Keratinocyte (primary cell): ENCODE measurements at regions not wholly inside any gene's neighbourhood (a gene's known extent, or its start where the extent isn't known, plus 50 kb on each side); places are given as distances from the start of the nearest gene placed in this dataset.

Source experiments
- DNase-seq: peaks from one replicate; pipeline ENCODE4 v3.0.0-alpha.2; 2011; ENCODE audit warnings: low read depth, missing footprints, low spot score
- FAIRE-seq: peaks from 2 replicates; lab custom pipeline; 2011; peaks lifted over from hg19 to GRCh38; lab: Jason Lieb, UNC
- H2AFZ ChIP-seq: 2 replicates; pipeline ENCODE4 v1.6.0; 2012; ENCODE audit warnings: low read length, control low read depth, inconsistent platforms; ENCODE audit not compliant: control insufficient read depth
- H3K27ac ChIP-seq: 2 replicates; pipeline ENCODE4 v1.5.1; 2011; ENCODE audit warnings: low read length; ENCODE audit not compliant: control insufficient read depth, insufficient read depth
- H3K27me3 ChIP-seq: 3 replicates; pipeline ENCODE4 v1.6.0; 2011; ENCODE audit warnings: low read length; ENCODE audit not compliant: control insufficient read depth, insufficient read depth; ENCODE audit errors: extremely low read depth
- H3K36me3 ChIP-seq, 2 experiments: 2 replicates in 1 of 2; 3 replicates in 1 of 2; pipeline ENCODE4 v1.5.1; 2011; ENCODE audit warnings: low read length in 2 of 2, mild to moderate bottlenecking in 1 of 2; ENCODE audit not compliant: control insufficient read depth in 2 of 2, insufficient read depth in 2 of 2; ENCODE audit errors: extremely low read depth in 1 of 2
- H3K4me1 ChIP-seq: 3 replicates; pipeline ENCODE4 v1.5.1; 2011; ENCODE audit warnings: low read length; ENCODE audit not compliant: control insufficient read depth, insufficient read depth; ENCODE audit errors: extremely low read depth
- H3K4me2 ChIP-seq: 3 replicates; pipeline ENCODE4 v1.6.0; 2011; ENCODE audit warnings: low read depth, low read length; ENCODE audit not compliant: control insufficient read depth, insufficient read depth; ENCODE audit errors: extremely low read depth
- H3K4me3 ChIP-seq, 3 experiments: fragments of 200-600 bp in 1 of 3; sonication (generic) in 1 of 3; 2 replicates in 2 of 3; 3 replicates in 1 of 3; pipeline ENCODE4 v1.5.1; 2011 to 2016; ENCODE audit warnings: low read length in 3 of 3, mild to moderate bottlenecking in 3 of 3, control low read depth in 2 of 3, inconsistent platforms in 1 of 3, low read depth in 1 of 3, mixed read lengths in 1 of 3, mixed run types in 1 of 3, moderate library complexity in 1 of 3; ENCODE audit not compliant: control insufficient read depth in 2 of 3, insufficient read depth in 2 of 3; ENCODE audit errors: extremely low read depth in 1 of 3
- H3K79me2 ChIP-seq: 2 replicates; pipeline ENCODE4 v1.6.0; 2012; ENCODE audit warnings: low read length; ENCODE audit not compliant: control insufficient read depth, insufficient read depth
- H3K9ac ChIP-seq: 3 replicates; pipeline ENCODE4 v1.6.0; 2011; ENCODE audit warnings: low read length; ENCODE audit not compliant: control insufficient read depth, insufficient read depth; ENCODE audit errors: extremely low read depth
- H3K9me1 ChIP-seq: 3 replicates; pipeline ENCODE4 v1.6.0; 2011; ENCODE audit warnings: low read length; ENCODE audit not compliant: control insufficient read depth, insufficient read depth; ENCODE audit errors: extremely low read depth
- H3K9me3 ChIP-seq: 2 replicates; pipeline ENCODE4 v1.5.1; 2012; ENCODE audit warnings: low read depth, low read length; ENCODE audit not compliant: control insufficient read depth
- H4K20me1 ChIP-seq: 3 replicates; pipeline ENCODE4 v1.6.0; 2011; ENCODE audit warnings: low read length; ENCODE audit not compliant: control insufficient read depth, insufficient read depth; ENCODE audit errors: extremely low read depth
- EZH2 ChIP-seq: IDR thresholded peaks from one replicate; pipeline ENCODE4 v1.6.1; 2012; ENCODE audit warnings: inconsistent platforms, mild to moderate bottlenecking, low read length, moderate library complexity
- dilution Hi-C: fragments of 300-500 bp; cut with MboI; formaldehyde crosslinking; loops from one replicate; pipeline ENCODE4 v1.7.0; 2020; ENCODE audit warnings: low sequenced_read_pairs; ENCODE audit not compliant: extremely low pct_ligation_motif_present
- TF ChIP-seq, protein P1 (sequence below), 3 experiments: IDR thresholded peaks in 1 of 3; conservative IDR thresholded peaks in 1 of 3; optimal IDR thresholded peaks in 1 of 3; 2 replicates in 2 of 3; 3 replicates in 1 of 3; pipeline versions ENCODE3 to v1.5.1; 2011; ENCODE audit warnings: low read length in 3 of 3, mild to moderate bottlenecking in 3 of 3, moderate library complexity in 2 of 3, control low read depth in 1 of 3, inconsistent platforms in 1 of 3; ENCODE audit not compliant: insufficient read depth in 2 of 3; ENCODE audit errors: extremely low read depth in 1 of 3

DNA sequence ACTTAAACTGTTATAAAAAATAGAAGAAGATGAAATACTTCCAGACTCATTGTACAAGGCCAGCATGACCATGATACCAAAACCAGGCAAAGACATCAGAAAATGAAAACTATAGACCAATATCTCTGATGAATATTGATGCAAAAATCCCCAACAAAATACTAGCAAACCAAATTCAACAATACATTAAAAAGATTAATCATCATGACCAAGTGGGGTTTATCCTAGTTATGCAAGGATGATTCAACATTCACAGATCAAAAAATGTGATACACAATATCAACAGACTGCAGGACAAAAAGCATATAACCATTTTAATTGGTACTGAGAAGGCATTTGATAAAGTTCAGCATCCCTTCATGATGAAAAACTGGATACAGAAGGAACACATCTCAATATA is 824.5 kb upstream of the RAG2 start:
- no peaks in the 10 kb centered on the region for H3K27me3 ChIP-seq
- H3K79me2 ChIP-seq = no peaks in the 10 kb centered on the region
- FAIRE-seq (no peak), DNase-seq (no peak)
- no peaks in the 10 kb centered on the region for H3K36me3 ChIP-seq
- no peaks in the 10 kb centered on the region for H3K4me1 ChIP-seq
- no peak overlapping the region for H3K9ac ChIP-seq
- no peak overlapping the region for H3K4me3 ChIP-seq
- dilution Hi-C loops = no loop called here
- H3K27ac ChIP-seq = no peak overlapping the region
- no peak overlapping the region for H2AFZ ChIP-seq
- no peaks in the 10 kb centered on the region for H3K9me1 ChIP-seq
- H3K9me3 ChIP-seq = no peaks in the 10 kb centered on the region
- no peak overlapping the region for H3K4me2 ChIP-seq
- H4K20me1 ChIP-seq = no peaks in the 10 kb centered on the region
- TF ChIP-seq, protein P1, sequence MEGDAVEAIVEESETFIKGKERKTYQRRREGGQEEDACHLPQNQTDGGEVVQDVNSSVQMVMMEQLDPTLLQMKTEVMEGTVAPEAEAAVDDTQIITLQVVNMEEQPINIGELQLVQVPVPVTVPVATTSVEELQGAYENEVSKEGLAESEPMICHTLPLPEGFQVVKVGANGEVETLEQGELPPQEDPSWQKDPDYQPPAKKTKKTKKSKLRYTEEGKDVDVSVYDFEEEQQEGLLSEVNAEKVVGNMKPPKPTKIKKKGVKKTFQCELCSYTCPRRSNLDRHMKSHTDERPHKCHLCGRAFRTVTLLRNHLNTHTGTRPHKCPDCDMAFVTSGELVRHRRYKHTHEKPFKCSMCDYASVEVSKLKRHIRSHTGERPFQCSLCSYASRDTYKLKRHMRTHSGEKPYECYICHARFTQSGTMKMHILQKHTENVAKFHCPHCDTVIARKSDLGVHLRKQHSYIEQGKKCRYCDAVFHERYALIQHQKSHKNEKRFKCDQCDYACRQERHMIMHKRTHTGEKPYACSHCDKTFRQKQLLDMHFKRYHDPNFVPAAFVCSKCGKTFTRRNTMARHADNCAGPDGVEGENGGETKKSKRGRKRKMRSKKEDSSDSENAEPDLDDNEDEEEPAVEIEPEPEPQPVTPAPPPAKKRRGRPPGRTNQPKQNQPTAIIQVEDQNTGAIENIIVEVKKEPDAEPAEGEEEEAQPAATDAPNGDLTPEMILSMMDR (optimal IDR thresholded peaks at IDR 0.05 in 1 of 3, IDR thresholded peaks at IDR 0.05 in 1 of 3, conservative IDR thresholded peaks at IDR 0.05 in 1 of 3; ENCODE audit: extremely low read depth in 1 of 3, insufficient read depth in 2 of 3, low read length in 3 of 3) = no peak
- TF ChIP-seq EZH2 = no peak

DNA sequence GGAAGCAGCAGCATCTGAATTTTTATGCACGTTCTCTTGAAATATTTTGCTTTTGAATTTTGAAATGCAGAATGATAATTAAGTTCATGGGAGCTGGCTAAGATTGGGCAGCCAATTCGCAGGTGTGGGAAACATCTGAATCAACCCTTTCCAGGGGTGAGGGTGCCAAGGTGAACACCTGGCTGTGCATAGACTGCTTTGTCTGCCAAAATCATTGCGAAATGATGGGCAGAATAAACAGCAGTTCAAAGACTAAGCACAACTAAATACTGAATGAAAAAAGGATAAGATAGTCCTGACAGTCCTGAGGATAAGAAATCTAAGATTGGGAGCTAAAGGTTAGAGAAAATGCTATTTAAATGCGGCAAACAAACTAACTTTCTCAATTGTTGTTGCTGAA is 813.3 kb upstream of the RAG2 start:
- Histone ChIP-seq H3K9me3 (no peaks in the 10 kb centered on the region), H3K4me2 (no peak overlapping the region), H3K4me1 (no peaks in the 10 kb centered on the region), H3K27ac (no peak overlapping the region), H3K27me3 (no peaks in the 10 kb centered on the region), H3K9ac (no peak overlapping the region), H2AFZ (no peak overlapping the region), H3K9me1 (no peaks in the 10 kb centered on the region), H3K79me2 (no peaks in the 10 kb centered on the region), H4K20me1 (no peaks in the 10 kb centered on the region), H3K36me3 (no peaks in the 10 kb centered on the region), H3K4me3 (no peak overlapping the region)
- dilution Hi-C loops = no loop called here
- FAIRE-seq = no peak
- TF ChIP-seq, protein P1 (optimal IDR thresholded peaks at IDR 0.05 in 1 of 3, IDR thresholded peaks at IDR 0.05 in 1 of 3, conservative IDR thresholded peaks at IDR 0.05 in 1 of 3; ENCODE audit: extremely low read depth in 1 of 3, insufficient read depth in 2 of 3, low read length in 3 of 3) = no peak
- no peak for TF ChIP-seq EZH2
- no peak for DNase-seq
